ENCODE measurements at regions not wholly inside any gene's neighbourhood (a gene's known extent, or its start where the extent isn't known, plus 50 kb on each side); places are given as distances from the start of the nearest gene placed in this dataset.
"Not testable (repeated sequence)": the region's sequence is repeated elsewhere in the genome, so short reads cannot be mapped to it uniquely, and the experiment has no call there.

- DNase-seq (ENCODE audit: low read depth): no peak
These were observed 729.1 kb downstream of the NOVA1 start for GRCh38 chr14:25868521-25869314.

GRCh38 chr14:25861406-25861805, 736.4 kb downstream of the NOVA1 start:
- no peak for DNase-seq (ENCODE audit: low read depth)

- DNase-seq (ENCODE audit: low read depth): no peak
These were observed 749.2 kb downstream of the NOVA1 start for GRCh38 chr14:25848601-25849000.

GRCh38 chr14:25846246-25846645, 751.6 kb downstream of the NOVA1 start:
- DNase-seq (ENCODE audit: low read depth): no peak

- no peak for DNase-seq (ENCODE audit: low read depth)
These were observed 754.1 kb downstream of the NOVA1 start for GRCh38 chr14:25843481-25844470.

GRCh38 chr14:25841226-25841625, 756.6 kb downstream of the NOVA1 start:
- DNase-seq (ENCODE audit: low read depth): no peak

GRCh38 chr14:25837551-25837965, 760.3 kb downstream of the NOVA1 start:
- DNase-seq (ENCODE audit: low read depth): no peak

- no peak for DNase-seq (ENCODE audit: low read depth)
These were observed 761.2 kb downstream of the NOVA1 start for GRCh38 chr14:25836636-25837035.

- DNase-seq (ENCODE audit: low read depth): no peak
These were observed 764.3 kb downstream of the NOVA1 start for GRCh38 chr14:25833341-25834126.

GRCh38 chr14:25832585-25832984, 765.2 kb downstream of the NOVA1 start:
- no peak for DNase-seq (ENCODE audit: low read depth)

- DNase-seq (ENCODE audit: low read depth): no peak
These were observed 769.3 kb downstream of the NOVA1 start for GRCh38 chr14:25828562-25828961.

GRCh38 chr14:25826105-25826504, 771.7 kb downstream of the NOVA1 start:
- no peak for DNase-seq (ENCODE audit: low read depth)

GRCh38 chr14:25820368-25820767, 770.4 kb upstream of the STXBP6 start:
- no peak for DNase-seq (ENCODE audit: low read depth)

- not testable (repeated sequence) for DNase-seq (ENCODE audit: low read depth)
These were observed 764.7 kb upstream of the STXBP6 start for GRCh38 chr14:25814622-25815021.

GRCh38 chr14:25803386-25804018, 753.6 kb upstream of the STXBP6 start:
- DNase-seq (ENCODE audit: low read depth): no peak

GRCh38 chr14:25800841-25801240, 750.9 kb upstream of the STXBP6 start:
- DNase-seq (ENCODE audit: low read depth): no peak

GRCh38 chr14:25788252-25788651, 738.3 kb upstream of the STXBP6 start:
- no peak for DNase-seq (ENCODE audit: low read depth)

GRCh38 chr14:25765909-25766308, 716.0 kb upstream of the STXBP6 start:
- no peak for DNase-seq (ENCODE audit: low read depth)

GRCh38 chr14:25759920-25760655, 710.1 kb upstream of the STXBP6 start:
- DNase-seq (ENCODE audit: low read depth): no peak

GRCh38 chr14:25759256-25759655, 709.3 kb upstream of the STXBP6 start:
- no peak for DNase-seq (ENCODE audit: low read depth)

- no peak for DNase-seq (ENCODE audit: low read depth)
These were observed 707.4 kb upstream of the STXBP6 start for GRCh38 chr14:25757364-25757763.

Measured in amniotic epithelial cell (primary cell).